ENCODE measurements at regions not wholly inside any gene's neighbourhood (a gene's known extent, or its start where the extent isn't known, plus 50 kb on each side); places are given as distances from the start of the nearest gene placed in this dataset.
"Not testable (repeated sequence)": the region's sequence is repeated elsewhere in the genome, so short reads cannot be mapped to it uniquely, and the experiment has no call there.

DNA sequence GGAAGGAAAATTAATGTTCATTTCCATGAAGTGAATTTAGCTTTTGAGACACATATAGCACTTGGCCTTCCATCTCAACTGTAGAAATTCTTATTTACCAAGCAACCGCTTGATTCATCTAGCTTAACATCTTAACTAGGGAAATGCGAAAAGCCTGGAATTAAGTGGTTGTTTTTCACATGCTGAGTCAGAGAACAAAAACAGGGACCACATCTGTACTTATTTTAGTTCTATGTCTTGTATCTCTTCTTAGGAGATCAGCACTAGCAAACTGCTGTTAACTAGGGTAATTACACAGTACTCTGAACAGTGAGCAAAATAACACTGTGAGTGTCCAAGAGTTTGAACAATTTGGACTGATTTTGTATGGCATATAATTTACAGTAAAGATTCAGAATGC lies 590.9 kb upstream of the NRSN1 start:
- peaks cover 6% of the 10 kb centered on the region for H3K9me3 Mint-ChIP-seq
- TF ChIP-seq, protein P1, sequence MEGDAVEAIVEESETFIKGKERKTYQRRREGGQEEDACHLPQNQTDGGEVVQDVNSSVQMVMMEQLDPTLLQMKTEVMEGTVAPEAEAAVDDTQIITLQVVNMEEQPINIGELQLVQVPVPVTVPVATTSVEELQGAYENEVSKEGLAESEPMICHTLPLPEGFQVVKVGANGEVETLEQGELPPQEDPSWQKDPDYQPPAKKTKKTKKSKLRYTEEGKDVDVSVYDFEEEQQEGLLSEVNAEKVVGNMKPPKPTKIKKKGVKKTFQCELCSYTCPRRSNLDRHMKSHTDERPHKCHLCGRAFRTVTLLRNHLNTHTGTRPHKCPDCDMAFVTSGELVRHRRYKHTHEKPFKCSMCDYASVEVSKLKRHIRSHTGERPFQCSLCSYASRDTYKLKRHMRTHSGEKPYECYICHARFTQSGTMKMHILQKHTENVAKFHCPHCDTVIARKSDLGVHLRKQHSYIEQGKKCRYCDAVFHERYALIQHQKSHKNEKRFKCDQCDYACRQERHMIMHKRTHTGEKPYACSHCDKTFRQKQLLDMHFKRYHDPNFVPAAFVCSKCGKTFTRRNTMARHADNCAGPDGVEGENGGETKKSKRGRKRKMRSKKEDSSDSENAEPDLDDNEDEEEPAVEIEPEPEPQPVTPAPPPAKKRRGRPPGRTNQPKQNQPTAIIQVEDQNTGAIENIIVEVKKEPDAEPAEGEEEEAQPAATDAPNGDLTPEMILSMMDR (conservative IDR thresholded peaks at IDR 0.05), result no peak
- H3K27me3 Mint-ChIP-seq (ENCODE audit: low read depth), result no peaks in the 10 kb centered on the region
- no peak overlapping the region for H3K4me3 Mint-ChIP-seq
- DNase-seq (ENCODE audit: low read depth, low spot score), result no peak
- H3K36me3 Mint-ChIP-seq (ENCODE audit: low read depth), result no peaks in the 10 kb centered on the region
- no peaks in the 10 kb centered on the region for H3K4me1 Mint-ChIP-seq
- H3K27ac Mint-ChIP-seq (ENCODE audit: unreplicated experiment), result no peak overlapping the region

DNA sequence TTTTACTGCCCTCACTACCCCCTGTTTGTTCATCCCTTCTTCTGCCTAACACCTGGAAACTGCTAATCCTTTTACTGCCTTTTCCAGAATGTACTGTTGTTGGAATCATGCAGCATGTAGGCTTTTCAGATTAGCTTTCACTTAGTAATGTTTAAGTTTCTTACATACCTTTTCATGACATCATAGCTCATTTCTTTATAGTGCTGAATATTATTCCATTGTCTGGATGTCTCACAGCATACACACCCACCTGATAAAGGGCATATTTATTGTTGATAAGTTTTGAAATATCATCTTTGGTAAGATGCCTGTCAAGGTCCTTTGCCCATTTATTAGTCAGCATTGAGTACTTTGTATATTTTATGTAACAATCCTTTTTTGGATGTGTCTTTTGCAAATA lies 588.2 kb upstream of the NRSN1 start:
- H3K27ac Mint-ChIP-seq (ENCODE audit: unreplicated experiment), result no peak overlapping the region
- H3K4me3 Mint-ChIP-seq, result no peak overlapping the region
- no peak for DNase-seq (ENCODE audit: low read depth, low spot score)
- H3K27me3 Mint-ChIP-seq (ENCODE audit: low read depth), result no peaks in the 10 kb centered on the region
- TF ChIP-seq, protein P1 (conservative IDR thresholded peaks at IDR 0.05), result no peak
- no peaks in the 10 kb centered on the region for H3K4me1 Mint-ChIP-seq
- H3K36me3 Mint-ChIP-seq (ENCODE audit: low read depth), result no peaks in the 10 kb centered on the region
- H3K9me3 Mint-ChIP-seq, result peaks cover 5% of the 10 kb centered on the region

DNA sequence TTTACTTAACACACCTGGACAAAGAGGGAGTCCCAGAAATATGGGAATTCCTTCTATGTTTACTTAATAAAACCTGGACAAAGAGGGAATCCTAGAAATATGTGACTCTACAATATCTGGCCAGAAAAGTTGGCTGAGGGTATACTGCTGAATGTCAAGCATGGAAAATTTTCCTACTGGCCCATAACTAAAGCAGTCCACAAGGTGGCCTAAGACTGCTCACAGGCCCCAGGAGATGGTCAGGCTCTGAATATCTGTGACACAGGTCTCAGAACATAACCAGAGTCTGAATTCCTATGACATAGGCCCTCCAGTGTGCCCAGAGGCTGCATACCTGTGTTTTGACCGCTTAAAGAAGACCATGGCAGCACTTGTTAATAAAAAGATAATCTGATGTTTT lies 578.2 kb upstream of the NRSN1 start:
- Mint-ChIP-seq H3K27ac (ENCODE audit: unreplicated experiment) (no peak overlapping the region), H3K36me3 (ENCODE audit: low read depth) (no peaks in the 10 kb centered on the region), H3K9me3 (peaks cover 7% of the 10 kb centered on the region), H3K4me1 (peaks cover 5% of the 10 kb centered on the region), H3K27me3 (ENCODE audit: low read depth) (no peaks in the 10 kb centered on the region), H3K4me3 (no peak overlapping the region)
- no peak for DNase-seq (ENCODE audit: low read depth, low spot score)
- TF ChIP-seq, protein P1 (conservative IDR thresholded peaks at IDR 0.05), result peak; percentile 48

DNA sequence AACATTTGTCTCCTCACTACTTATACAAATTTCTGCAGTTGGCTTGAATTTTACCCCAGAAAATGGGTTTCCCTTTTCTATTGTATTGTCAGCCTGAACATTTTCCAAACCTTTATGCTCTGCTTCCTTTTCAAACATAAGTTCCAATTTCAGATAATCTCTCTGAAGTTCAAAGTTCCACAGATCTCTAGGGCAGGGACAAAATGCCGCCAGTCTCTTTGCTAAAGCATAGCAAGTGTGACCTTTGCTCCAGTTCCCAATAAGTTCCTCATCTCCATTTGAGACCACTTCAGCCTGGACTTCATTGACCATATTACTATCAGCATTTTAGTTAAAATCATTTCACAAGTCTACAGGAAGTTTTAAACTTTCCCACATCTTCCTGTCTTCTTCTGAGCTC lies 571.1 kb upstream of the NRSN1 start:
- not testable (repeated sequence) for H3K4me3 Mint-ChIP-seq; H3K27me3 Mint-ChIP-seq (ENCODE audit: low read depth); H3K27ac Mint-ChIP-seq (ENCODE audit: unreplicated experiment); H3K4me1 Mint-ChIP-seq; DNase-seq (ENCODE audit: low read depth, low spot score)
- H3K36me3 Mint-ChIP-seq (ENCODE audit: low read depth), result peaks cover 13% of the 10 kb centered on the region
- H3K9me3 Mint-ChIP-seq, result peaks cover 18% of the 10 kb centered on the region

DNA sequence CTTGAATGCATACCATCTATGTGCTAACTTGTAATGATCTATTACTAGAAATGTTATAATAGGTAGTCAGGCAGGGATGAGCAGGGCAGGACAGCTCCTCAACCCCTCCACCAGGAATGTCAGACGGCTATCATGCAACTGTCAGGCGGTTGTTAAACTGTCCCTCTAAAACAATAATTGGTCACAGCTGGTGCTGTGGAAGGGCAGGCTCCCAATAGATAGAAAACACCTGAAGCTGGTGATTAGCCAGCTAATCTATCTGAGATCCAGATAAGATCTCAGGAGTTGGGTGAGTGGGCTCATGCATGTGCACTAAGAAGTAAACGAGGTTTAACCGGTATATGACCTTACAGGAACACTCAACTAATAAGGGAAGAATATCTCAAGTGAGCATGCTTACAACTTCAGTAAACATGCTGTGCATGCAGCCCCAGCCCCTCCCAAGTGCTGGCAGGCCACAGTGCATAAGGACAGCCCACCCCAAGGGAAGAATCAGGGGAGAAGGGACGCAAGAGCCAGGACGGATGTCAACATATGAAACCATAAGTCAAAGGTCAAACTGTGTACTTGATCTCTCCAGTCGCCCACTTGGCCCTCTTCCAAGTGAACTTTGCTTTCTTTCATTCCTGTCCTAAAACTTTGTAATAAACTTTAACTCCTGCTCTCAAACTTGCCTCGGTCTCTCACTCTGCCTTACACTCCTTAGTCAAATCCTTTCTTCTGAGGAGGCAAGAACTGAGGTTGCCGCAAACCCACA lies 566.2 kb upstream of the NRSN1 start:
- no peak overlapping the region for H3K27ac Mint-ChIP-seq (ENCODE audit: unreplicated experiment)
- TF ChIP-seq, protein P1 (conservative IDR thresholded peaks at IDR 0.05), result no peak

DNA sequence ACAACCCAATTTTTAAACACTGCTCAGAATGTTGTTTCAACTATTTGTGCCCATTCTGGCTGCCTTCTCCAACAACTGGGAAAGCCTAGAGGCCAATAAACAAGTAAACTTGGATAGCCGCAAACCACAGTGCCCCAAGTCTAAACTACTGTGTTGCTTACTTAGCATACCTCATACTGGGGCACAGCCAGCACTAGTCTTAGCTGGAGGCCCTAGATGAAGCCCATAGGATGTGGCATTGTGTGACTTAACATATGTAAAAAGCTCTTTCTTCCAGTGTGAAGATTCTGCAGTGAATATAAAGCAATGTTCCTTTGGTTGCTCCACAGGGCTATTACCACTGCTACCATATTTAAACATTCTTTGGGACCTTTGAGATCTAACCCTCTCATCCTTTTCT lies 564.3 kb upstream of the NRSN1 start:
- H3K36me3 Mint-ChIP-seq (ENCODE audit: low read depth), result peaks cover 20% of the 10 kb centered on the region
- TF ChIP-seq, protein P1 (conservative IDR thresholded peaks at IDR 0.05), result no peak
- no peak overlapping the region for H3K27ac Mint-ChIP-seq (ENCODE audit: unreplicated experiment)
- peaks cover 12% of the 10 kb centered on the region for H3K9me3 Mint-ChIP-seq
- no peak for DNase-seq (ENCODE audit: low read depth, low spot score)
- H3K27me3 Mint-ChIP-seq (ENCODE audit: low read depth), result no peaks in the 10 kb centered on the region
- H3K4me3 Mint-ChIP-seq, result no peak overlapping the region
- peaks cover 7% of the 10 kb centered on the region for H3K4me1 Mint-ChIP-seq

More for the DNA sequence above, 566.2 kb upstream of the NRSN1 start:
- Mint-ChIP-seq H3K4me3 (no peak overlapping the region), H3K36me3 (ENCODE audit: low read depth) (peaks cover 24% of the 10 kb centered on the region), H3K27me3 (ENCODE audit: low read depth) (no peaks in the 10 kb centered on the region), H3K9me3 (peaks cover 15% of the 10 kb centered on the region), H3K4me1 (peaks cover 7% of the 10 kb centered on the region)
- DNase-seq (ENCODE audit: low read depth, low spot score), result no peak
